Glomerular visceral epithelial cell (primary cell): ENCODE measurements at regions not wholly inside any gene's neighbourhood (a gene's known extent, or its start where the extent isn't known, plus 50 kb on each side); places are given as distances from the start of the nearest gene placed in this dataset.

Experiments used
- DNase-seq: peaks from one replicate; pipeline ENCODE4 v3.0.0-alpha.2; 2016; ENCODE audit errors: extremely low spot score

DNA sequence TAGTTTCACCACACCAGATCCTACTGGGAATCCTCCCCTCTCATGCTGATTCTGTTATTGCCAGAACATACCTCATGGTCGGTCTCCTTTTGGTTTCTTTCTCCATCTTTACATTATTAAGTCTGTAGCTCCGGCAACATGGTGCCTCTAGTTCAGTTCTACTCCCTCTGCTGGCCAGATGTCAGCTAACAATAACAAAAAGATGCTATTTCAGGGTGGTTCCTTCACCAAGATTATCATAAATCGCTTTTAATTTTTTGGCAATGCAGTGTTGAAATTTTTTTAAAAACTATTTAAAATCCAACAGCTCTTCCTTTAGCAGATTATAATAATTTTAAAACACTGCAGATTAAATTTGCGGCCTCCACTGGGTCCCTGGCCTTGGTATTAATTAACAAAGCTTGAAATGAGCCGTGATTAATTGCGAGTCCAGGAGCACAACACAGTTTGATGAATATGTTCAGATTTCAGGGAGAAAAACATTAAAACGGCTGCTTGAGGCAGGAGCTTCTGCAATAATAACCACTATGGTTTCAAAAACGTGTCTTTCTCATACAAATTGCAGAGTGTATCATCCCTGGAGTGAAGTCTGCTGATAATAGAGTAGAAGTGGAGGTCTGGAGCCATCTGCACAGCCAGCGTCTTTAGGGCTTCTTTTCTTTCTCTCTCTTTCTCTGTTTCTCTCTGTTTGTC, 492.9 kb upstream of the KIRREL3 start:
- no peak for DNase-seq

DNA sequence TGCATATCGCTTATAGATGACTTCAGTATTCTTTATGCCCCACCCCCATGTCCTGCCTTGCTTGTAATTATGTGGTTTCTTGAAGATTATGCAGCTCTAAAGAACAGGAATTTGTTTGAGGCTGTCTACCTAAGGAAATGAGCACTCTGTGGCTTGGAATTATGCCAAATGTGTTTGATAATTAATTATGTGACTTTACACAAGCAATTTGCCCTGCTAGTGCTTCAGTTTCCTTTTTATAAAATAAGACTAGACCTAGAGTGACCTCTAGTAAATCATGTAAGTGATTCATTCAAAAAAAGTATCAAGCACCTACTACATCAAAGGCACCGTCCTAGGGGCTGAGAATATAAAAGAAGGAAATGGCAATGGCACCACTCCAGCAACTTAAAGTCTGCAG, 491.5 kb upstream of the KIRREL3 start:
- no peak for DNase-seq

DNA sequence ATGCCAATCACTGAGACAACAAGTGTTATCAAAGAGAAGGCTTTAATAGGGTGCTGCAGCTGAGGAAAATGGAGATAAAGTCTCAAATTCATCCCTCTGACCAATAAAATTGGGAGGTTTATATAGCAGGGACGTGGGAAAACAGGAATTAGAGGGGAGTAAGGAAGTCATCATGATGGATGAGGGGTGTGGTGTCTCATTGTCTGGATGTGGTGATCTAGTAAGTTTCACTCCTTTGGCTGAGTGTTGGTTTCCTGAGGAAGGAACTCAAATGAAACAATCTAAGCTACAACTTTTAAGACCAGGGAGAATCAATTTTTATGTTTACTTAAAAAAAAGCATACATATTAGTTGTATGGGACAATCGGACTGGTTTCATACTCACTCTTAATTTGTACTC, 491.0 kb upstream of the KIRREL3 start:
- DNase-seq: no peak

DNA sequence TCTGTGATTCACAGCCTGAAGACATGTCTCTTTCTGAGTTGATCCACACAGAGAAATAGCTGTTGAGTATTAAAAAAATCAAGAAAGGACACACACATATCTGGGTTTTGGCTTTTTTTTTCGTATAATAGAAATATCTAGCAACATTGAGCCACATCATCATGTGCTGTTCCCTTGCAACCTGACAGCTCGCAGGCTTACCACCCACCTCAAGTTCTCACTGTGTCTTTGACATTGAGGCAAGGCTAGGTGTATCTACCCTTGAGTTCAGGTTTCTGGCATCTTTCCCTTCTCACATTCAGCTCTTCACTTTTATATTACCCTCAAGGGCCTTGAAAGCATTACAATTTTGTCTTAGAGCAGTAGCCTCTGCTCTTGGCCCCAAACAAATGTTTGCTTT, 490.3 kb upstream of the KIRREL3 start:
- DNase-seq: no peak

DNA sequence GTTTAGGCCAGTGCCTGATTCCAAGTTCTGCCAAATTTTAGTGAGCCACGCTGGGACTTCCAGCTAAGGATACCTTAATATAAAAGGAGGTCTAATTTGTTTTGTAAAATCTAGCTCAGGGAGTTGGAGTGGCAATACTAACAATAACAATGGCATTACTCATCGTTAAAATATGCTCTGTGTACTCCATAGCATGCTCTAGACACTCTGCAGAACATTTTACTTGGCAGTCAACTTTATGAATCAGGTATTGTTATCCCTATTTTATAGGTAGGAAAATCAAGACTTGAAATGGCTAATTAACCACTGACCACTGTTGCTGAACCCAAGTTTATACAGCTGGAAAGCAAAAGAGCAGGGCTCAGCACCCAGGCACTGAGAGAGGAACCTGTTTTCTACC, 485.0 kb upstream of the KIRREL3 start:
- no peak for DNase-seq

DNA sequence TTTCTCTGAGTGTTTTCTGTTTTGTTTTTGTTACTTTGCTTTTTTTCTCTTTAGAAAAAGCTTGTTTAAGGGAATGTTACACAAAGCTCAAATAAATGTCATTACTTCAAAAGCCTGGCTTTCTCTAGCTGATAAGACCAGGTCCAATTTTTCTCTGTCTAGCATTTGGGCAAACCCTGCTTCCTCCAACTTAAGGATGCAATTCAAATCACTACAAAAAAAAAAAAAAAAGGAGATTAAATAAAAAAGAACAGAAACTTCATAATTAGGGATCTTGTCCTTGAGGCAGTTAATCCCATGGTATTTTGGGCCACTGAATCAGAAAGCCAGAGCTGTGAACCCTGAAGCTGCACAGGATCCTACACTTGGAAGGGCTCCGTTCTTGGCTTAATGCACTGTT, 480.8 kb upstream of the KIRREL3 start:
- DNase-seq: no peak

DNA sequence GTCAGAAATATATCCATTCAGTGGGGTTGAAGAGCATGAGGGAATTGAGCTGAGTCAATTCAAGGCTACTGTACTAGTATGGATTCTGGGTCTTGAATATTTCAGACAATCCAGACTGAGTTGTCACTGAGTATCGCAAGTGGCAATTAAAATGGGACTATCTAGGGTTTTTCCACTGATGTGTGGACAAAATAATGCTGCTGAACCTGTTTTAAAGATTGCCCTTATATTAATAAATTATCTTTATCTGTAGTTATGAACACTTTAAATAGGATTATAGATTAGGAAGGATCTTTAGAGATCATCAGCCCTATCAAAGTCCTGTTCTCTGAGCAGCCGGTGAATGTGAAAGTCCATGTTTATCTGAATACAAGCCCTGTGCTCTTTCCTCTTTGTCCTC, 478.3 kb upstream of the KIRREL3 start:
- no peak for DNase-seq

DNA sequence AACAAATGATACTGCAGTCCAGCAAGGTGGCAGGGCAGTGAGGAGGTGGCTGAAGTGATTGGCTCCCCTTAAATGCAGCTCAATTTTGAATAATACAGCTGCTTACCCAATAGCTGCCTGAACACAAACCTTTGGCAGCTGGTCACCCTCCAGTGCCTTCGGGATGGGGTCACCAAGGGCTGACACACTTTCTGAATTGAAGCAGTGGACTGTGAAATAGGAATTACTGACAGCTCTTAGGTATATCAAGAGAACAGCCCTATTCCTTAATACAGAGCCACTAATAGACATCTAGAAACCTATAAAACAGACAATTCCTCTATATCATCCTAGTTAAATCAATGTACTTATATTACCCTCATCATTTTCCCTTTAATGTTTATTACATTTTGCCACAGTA, 474.2 kb upstream of the KIRREL3 start:
- no peak for DNase-seq

DNA sequence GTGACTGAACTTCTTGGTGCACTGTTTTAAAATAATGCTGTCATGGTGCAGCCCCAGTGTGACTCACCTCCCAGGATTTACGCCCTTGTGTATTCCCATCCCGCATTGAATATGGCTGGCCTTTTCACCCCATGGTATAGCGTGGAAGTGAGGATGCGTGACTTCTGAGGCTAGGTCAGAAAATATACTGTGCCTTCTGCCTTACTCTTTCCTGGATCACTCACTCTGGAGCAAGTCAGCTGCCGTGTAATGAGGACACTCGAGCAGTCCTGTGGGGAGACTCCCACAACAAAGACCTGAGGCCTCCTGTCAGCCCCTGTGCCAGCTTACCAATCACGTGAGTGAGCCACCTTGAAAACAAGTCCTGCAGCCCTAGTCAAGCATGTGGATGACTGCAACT, 471.9 kb upstream of the KIRREL3 start:
- no peak for DNase-seq

DNA sequence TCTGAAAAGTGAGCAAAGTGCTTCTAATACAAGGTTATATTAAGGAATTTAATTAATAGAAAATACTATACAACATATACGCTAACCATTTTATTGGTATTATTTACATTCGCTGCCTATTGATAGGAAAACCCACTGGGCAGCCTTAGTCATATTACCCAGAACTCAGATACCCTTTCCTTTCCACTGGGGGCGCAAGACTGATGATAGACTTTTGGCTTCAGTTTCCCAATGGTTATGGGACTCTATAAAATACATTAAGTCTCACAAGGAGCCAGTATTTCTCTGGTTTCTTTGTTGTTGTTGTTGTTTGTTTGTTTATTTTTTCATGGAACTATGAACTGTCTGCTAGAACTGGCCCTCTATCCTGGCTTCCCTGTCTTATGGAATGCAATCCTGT, 471.1 kb upstream of the KIRREL3 start:
- DNase-seq: no peak

DNA sequence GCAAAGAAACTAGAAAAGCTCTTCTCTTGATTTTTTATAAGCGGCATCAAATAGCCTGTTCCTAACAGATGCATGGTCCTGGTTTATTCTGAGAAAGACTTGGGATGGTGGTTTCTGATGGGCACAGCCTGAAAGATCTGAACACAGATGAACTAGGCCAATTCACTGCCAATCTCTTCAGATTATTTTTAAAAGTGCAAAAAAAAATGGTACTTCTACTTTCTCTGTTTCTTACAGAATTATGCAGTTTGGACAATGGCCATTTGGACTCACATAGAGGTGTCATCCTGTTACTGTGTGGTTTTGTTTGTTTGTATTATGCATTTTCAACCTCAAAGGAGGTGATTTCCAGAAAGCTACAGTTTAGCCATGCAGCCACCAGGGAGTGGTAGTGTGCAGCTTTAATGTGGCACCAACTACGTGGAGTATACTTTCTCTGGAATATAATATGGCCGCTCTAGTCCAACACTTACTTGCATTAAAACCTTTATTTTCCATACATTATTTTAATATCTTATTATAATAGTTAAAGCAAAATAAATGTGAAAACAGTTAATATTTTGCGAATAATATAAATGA, 469.8 kb upstream of the KIRREL3 start:
- no peak for DNase-seq

DNA sequence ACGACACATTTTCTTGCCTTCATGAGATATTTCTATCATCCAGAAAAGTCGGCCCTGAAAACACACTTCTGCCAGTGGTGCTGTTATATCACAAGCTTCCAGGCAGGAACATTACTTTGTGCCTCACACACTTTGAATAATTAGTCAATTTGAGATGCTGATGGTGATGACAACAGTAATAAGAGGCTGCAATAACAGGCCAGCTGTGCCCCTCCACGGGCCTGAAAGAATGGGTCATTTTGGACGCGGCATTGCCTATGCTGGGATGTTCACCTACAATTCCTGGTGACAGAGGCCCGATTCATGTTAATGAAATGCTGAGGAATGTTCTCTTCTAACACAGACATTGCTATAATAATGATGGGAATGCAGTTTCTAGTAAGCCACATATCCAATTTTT, 463.8 kb upstream of the KIRREL3 start:
- no peak for DNase-seq

DNA sequence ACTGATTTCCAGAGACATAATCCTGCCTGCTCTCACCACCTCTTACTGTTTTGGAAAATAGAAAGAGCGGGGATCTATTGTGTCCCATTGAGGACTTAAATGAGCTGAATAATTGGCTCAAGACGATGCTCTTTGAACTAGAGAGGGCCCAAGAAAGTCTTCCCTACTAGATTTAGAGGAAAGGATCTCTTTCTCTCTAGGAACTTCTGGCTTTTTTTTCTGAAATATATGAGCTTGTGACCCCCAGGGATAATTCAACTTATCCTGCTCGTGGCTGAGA, 461.4 kb upstream of the KIRREL3 start:
- no peak for DNase-seq

DNA sequence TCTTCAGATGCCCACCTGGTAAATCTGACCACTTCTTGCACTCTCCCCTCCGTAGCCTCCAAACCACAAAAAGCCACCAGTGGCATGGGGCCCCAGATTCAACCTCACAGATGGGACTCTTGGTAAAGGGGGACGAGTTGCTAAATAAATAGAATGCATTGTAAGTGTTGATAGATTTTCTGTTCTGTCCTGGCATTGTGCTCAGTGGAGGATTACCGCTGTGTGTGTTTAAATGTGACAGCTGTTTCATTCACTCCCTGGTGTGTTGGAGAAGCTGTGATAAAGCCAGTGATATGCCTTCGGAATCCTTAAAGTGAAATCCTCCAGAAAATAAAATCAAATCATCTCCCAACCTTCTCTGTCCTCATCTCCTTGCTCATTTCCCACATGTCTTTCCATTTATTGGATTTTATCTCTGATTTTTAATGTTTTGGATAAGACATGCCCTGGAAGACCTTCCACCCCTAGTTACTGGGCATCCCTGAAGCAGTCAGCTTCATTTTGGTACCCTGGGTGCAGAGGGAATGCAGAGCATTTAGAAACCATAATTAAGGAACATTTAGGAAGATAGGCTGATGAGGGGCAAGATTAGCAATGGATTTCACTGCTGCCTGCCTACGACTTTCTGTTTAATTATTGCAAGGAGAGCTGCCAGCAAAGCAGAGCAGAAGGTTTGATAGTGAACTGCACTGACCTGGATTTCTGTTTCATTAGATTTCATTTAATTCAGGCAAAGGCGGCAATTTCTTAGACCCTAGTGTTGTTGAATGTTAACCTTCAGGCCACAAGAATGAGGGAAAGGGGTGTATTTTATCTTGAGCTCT, 460.9 kb upstream of the KIRREL3 start:
- no peak for DNase-seq

DNA sequence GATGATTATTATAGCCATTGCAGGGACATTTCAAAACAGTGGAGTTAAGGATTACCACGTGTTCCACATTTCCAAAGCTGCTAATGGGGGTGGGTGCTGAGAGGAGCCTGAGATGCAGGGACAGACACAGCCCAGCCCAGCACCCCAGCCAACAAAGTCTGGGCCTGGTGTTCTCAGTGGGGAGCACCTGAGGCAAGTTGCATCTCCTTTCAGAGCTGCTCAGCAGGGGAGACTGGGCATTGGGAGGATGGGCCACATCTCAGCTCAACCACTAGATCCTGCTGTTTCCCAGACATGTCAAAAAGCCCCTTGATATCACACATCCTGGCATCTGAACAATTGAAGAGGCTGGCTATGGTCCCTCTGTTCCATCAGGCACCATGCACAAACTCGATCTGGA, 458.0 kb upstream of the KIRREL3 start:
- no peak for DNase-seq

DNA sequence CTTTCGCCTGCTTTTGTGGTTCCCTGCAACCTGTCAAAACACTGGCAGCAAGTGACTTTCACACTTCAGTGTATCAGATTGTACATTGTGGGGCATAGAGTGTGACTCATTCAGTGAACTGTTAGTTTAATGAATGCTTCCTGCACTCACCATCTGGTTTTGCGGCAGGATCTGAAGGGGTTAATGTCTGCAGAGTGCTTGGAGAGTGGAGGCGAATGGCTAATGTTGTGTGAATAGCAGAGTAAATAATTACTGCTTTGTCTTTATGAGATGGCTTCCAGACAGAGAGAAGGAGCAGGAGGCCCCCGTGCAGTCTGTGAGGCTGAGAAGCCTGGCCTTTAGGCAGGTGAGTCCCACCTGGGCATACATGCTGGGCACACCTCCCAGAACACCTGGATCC, 454.3 kb upstream of the KIRREL3 start:
- DNase-seq: no peak

DNA sequence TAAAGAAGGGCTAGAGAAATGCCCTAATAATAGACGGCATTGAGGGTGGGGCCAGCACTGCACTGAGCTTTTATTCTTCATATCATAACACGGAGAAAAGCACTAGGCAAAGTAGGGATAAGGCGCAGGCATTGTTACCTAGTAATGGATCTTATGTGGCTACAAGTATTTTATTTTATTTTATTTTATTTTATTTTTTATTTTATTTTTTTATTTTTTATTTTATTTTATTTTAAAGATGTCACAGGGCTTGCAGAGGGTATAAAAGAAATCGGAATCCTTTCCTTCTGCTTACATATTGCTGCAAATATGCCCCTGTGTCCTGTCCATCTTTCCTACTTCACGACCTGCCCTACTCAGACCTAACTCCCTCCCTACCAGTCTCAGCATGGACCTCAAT, 452.0 kb upstream of the KIRREL3 start:
- DNase-seq: no peak

DNA sequence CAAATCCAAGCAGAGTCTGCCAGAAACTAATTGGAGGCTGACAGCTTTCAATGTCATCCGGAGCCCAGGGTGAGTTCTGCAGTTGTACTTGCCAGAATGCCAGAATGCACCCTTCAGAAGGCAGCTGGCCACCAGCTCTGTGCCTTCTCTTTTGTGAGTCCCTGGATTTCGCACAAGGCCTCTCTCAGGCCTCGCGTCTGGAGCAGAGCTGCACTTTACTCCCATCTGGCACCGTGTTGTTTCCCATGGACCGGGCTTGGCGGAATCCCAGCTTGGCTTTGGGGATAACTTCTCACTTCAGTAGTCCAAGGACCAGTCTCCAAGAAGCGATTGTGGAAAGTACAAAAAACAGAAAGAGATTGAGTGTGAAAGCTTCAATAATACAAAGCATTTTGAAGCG, 451.3 kb upstream of the KIRREL3 start:
- no peak for DNase-seq

DNA sequence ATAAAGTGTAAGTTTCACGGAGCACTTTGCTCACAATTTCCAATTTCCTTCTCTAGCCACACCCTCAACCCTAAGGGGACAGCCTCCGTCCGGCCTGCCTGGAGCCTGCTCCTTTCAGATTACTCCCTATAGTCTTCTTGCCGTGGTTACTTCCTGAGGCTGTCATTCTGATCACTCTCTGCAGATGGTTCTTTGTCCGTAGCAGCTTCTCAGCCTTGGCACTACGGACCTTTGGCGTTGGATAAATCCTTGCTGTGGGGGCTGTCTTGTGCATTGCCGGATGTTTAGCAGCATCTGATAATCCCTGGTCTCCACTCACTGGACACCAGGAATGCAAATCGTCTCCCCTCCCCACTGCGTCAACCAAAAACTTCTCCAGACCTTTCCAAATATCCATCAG, 447.5 kb upstream of the KIRREL3 start:
- DNase-seq: no peak

DNA sequence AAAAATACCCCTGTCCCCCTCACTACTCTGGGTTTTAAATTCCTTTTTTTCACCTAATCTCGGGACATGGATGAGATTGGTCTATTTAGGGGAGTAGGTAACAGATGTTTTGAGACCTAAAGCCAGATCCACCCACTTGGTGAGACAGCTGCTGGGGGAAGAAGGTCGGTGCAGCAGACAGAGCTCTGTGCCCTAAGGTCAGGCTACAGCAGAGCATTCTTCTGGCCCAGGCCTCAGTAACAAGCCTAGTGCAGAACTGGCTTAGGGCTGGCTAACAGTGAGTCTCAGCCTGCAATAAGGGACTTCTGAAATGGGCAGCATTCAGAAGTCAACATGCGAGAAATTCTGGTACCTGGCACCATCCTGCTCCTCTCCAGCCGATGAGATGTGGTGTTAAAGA, 444.9 kb upstream of the KIRREL3 start:
- DNase-seq: no peak

DNA sequence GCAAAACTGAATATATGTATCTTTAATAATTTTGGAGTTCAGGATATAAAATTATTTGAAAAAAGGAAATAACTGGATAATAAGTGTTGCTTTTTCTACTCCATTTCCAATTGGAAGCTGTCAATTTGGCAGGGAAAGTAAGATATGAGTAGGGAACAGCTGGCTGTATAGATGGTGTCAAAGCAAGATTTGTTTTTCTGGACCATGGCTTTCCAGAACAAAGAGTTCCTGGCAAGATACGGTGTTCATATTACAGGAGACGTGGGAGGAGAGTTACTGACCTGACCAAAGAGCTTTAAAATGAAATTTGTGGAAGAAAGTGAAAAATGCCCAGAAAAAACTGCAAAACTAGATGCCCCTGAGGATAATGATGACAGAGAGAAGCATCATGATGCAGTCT, 442.7 kb upstream of the KIRREL3 start:
- no peak for DNase-seq

DNA sequence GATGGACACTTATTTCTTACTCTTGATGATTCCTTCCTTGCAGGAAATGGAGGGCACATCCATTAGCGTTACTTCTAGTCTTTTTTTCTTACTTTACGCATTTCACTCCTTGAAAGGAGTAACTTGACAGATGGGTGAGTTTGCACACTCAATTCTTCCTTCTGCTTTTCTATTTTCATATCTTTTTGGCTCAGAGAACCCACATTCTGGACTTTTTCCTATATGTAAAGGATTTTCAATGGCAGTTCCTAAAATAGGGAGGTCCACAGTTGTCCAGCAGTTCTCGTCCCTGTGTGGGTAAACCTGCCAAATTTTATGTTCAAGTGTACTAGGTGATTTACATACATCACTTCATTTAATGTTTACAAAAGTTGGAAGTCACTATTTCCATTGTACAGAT, 440.0 kb upstream of the KIRREL3 start:
- DNase-seq: no peak

DNA sequence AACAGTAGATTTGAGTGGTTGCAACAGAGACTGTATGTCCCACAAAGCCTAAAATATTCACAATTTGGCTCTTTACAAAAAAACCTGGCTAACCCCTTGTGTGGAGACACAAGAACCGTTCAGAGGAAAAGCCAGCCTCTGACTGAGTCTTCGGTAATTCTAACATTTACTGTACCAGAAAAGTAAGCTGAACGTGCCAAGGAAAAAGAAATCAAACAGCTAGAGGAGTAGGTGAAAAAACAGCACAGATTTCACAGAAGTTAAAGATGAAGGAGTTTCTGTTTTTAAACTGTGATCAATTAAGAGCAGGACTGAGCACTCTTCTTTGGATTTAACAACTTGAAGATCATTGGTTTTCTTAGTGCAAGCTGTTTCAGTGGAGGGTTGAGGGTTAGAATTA, 424.7 kb upstream of the KIRREL3 start:
- DNase-seq: no peak

DNA sequence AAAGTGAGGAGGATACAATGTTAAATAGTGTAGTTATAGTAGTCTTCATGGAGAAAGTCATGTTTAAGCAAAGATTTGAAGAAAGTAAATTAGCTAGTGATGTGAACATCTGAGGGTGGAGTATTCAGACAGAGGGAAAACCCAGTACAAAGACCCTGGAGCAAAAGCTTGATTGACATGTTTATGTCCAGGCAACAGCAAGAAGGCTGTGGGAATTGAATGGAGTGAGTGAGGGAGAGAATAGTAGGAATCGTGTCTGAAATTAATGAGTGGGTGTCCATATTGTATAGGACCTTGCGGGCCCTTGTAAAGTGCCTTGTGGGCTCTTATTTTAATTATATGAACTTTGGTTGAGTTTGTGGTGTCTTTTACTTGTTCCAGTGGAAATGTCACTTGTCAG, 424.1 kb upstream of the KIRREL3 start:
- no peak for DNase-seq
